GM13977 (cell line): ENCODE measurements at regions not wholly inside any gene's neighbourhood (a gene's known extent, or its start where the extent isn't known, plus 50 kb on each side); places are given as distances from the start of the nearest gene placed in this dataset.

ENCODE experiments used
- DNase-seq: peaks from one replicate; pipeline ENCODE4 v3.0.0; 2012; ENCODE audit warnings: low spot score
- CTCF ChIP-seq: IDR thresholded peaks from 2 replicates; pipeline ENCODE4 v1.5.1; 2012; ENCODE audit warnings: mild to moderate bottlenecking, control low read depth; ENCODE audit not compliant: insufficient read depth; ENCODE audit errors: extremely low read depth, missing control alignments
- in situ Hi-C: fragments of 300-500 bp; cut with MboI; formaldehyde crosslinking; loops from one replicate; pipeline ENCODE4 v1.12.0; 2022; ENCODE audit warnings: low sequenced_read_pairs, low pct_unique_long_range_greater_than_20kb, mixed read lengths, inconsistent platforms; ENCODE audit not compliant: unreplicated experiment

- DNase-seq, result no peak
- in situ Hi-C loops, result no loop called here
- TF ChIP-seq CTCF, result no peak
Measured at GRCh38 chr6:88455317-88455716, 289.2 kb upstream of the CNR1 start.

- no peak for TF ChIP-seq CTCF
- DNase-seq, result no peak
- in situ Hi-C loops, result no loop called here
Measured at GRCh38 chr6:88454658-88455057, 288.5 kb upstream of the CNR1 start.

GRCh38 chr6:88449770-88450169 is 283.6 kb upstream of the CNR1 start:
- in situ Hi-C loops, result no loop called here
- TF ChIP-seq CTCF, result no peak
- no peak for DNase-seq

GRCh38 chr6:88445188-88445965 is 279.2 kb upstream of the CNR1 start:
- DNase-seq, result no peak
- in situ Hi-C loops, result no loop called here
- TF ChIP-seq CTCF, result no peak

GRCh38 chr6:88443554-88443953 is 277.4 kb upstream of the CNR1 start:
- in situ Hi-C loops, result no loop called here
- TF ChIP-seq CTCF, result no peak
- no peak for DNase-seq

GRCh38 chr6:88442737-88443136 is 276.6 kb upstream of the CNR1 start:
- in situ Hi-C loops, result no loop called here
- DNase-seq, result no peak
- no peak for TF ChIP-seq CTCF
